GM18508 (cell line): ENCODE measurements at regions not wholly inside any gene's neighbourhood (a gene's known extent, or its start where the extent isn't known, plus 50 kb on each side); places are given as distances from the start of the nearest gene placed in this dataset.
"Not testable (repeated sequence)": the region's sequence is repeated elsewhere in the genome, so short reads cannot be mapped to it uniquely, and the experiment has no call there.

Experiments
- ATAC-seq: cut with Tn5 transposase; IDR thresholded peaks from one replicate; pipeline ENCODE4 v1.9.1; 2021; ENCODE audit warnings: moderate number of reproducible peaks; ENCODE audit not compliant: insufficient read depth, unreplicated experiment

- ATAC-seq, result no peak
Observed at GRCh38 chr14:83660597-83660996, 1869.3 kb upstream of the FLRT2 start.

DNA sequence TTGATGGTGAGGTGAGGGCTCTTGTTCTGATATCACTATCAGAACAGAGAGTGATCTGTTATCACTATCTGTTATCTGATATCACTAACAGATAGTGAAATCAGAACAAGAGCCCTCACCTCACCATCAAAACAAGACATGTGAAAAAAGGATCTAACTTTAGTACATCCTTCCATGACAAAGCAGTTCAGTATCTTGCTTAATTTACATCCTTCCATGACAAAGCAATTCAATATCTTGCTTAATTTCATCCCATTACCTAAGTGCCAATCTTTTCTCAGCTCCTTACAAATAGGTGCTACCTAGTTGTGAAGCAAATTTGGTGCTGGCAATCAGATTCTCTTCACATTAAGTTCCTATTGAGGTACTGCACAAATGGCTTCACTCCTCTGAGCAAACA lies 1865.6 kb upstream of the FLRT2 start:
- ATAC-seq, result no peak

GRCh38 chr14:83689265-83689664 lies 1840.7 kb upstream of the FLRT2 start:
- no peak for ATAC-seq

- no peak for ATAC-seq
Observed at GRCh38 chr14:83697099-83697498, 1832.8 kb upstream of the FLRT2 start.

- no peak for ATAC-seq
Observed at GRCh38 chr14:83702619-83703018, 1827.3 kb upstream of the FLRT2 start.

DNA sequence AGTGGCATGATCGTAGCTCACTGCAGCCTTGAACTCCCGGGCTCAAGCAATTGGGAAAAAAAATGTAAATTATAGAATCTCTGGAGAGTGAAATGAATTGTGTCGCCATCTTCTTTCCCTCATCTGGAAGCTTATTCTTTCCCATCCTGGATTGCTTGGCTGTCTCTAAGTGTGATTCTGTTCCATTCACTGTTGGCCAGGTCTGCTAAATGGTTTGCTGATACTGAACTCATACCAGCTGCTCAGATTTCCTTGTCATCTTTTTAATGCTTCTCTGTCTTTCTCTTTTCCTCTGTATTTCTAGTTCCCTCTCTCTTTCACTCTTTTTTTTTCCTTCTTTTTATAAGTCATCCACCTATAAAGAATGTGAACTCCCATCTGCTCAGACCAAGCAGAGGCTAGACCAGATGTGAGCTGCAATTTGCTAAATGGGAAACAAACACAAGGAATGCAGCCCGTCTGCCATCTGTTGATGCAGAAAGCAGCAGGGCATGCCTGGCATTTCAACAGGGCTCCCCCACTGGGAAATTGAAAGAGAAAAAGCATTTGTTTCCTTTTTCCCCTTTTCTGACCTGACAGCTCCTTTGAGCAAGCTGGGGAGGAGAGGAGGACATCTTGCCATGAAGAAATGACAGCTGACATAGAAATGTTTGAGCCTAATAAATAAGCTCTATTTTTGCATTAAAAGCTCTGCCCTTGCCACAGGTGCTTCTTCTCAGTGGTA lies 1823.6 kb upstream of the FLRT2 start:
- ATAC-seq, result no peak

DNA sequence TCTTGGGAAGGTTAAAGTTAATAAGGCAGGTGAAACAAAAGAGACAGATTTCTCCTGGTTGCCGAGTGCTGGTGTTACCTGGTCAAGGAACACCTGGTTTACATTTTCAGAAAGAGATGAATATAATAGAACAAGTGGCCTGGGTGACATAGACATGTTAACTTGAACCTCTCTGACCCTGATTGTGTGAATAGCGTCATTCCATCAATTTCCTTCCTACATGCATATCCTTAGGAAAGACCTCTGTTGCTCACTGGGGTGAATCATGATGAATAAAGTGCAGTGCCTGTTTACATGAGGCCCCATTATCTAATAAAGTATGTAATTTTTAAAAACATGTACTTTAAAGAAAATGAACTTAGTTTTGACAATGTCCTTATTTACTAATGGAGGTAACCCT lies 1822.9 kb upstream of the FLRT2 start:
- no peak for ATAC-seq

DNA sequence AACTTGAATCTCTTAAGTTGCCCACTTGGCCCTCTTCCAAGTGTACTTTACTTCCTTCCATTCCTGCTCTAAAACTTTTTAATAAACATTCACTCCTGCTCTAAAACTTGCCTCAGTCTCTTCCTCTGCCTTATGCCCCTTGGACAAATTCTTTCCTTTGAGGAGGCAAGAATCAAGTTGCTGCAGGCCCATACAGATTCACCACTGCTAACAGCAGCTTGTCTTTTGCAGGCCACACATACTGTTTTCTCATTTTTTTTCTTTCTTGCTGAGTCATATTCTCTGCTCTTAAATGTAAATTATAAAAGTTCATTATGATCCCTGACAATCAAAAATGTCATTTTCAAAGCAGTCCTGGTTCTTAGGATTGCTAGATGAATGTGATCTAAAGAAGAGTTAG lies 1820.8 kb upstream of the FLRT2 start:
- ATAC-seq, result no peak

- no peak for ATAC-seq
Observed at GRCh38 chr14:83711046-83711445, 1818.9 kb upstream of the FLRT2 start.

GRCh38 chr14:83712418-83713129 lies 1817.4 kb upstream of the FLRT2 start:
- no peak for ATAC-seq

- no peak for ATAC-seq
Observed at GRCh38 chr14:83713732-83714131, 1816.2 kb upstream of the FLRT2 start.

- ATAC-seq, result no peak
Observed at GRCh38 chr14:83714151-83714550, 1815.8 kb upstream of the FLRT2 start.

DNA sequence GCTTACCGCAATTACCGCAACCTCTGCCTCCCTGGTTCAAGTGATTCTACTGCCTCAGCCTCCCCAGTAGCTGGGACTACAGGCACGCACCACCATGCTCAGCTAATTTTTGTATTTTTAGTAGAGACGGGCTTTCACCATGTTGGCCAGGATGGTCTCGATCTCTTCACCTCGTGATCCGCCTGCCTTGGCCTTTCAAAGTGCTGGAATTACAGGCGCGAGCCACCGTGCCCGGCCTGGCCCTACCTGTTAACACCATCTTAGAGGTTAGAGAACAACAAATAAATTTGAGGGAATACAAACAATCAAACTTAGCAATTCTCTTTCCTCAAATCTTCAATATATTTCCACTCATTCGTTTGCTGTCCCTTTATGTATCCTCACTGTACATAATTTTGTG lies 1810.5 kb upstream of the FLRT2 start:
- ATAC-seq, result not testable (repeated sequence)

GRCh38 chr14:83733670-83734069 lies 1796.3 kb upstream of the FLRT2 start:
- no peak for ATAC-seq

DNA sequence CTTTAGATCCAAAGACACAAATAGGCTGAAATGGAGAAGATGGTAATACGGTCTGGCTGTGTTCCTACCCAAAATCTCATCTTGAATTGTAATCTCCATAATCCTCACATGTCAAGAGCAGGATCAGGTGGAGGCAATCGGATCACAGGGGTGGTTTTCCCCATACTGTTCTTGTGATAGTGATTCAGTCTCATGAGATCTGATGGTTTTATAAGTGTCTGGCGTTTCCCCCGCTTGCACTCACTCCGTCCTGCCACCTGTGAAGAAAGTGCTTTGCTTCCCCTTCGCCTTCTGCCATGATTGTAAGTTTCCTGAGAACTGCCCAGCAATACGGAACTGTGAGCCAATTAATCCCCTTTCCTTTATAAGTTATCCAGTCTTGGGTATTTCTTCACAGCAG lies 1795.5 kb upstream of the FLRT2 start:
- ATAC-seq, result no peak

GRCh38 chr14:83741269-83741668 lies 1788.7 kb upstream of the FLRT2 start:
- no peak for ATAC-seq

DNA sequence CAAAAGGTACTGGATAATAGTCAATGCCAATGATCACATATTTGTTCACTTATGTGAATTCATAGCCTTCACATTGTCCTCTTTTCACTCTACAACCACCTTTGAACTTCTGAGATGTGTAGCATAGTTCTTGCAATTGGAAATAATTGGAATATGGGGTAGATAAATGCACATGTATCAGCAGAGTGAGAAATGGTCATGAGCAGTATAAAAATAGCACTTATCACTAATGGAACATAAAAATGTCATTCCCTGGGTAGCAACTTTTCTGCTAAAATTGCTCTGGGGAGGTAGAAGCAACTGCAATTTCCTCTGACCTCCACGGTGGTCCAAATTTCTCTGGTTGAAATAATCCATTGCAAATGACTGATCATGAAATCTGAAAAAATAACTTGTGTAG lies 1785.7 kb upstream of the FLRT2 start:
- no peak for ATAC-seq

DNA sequence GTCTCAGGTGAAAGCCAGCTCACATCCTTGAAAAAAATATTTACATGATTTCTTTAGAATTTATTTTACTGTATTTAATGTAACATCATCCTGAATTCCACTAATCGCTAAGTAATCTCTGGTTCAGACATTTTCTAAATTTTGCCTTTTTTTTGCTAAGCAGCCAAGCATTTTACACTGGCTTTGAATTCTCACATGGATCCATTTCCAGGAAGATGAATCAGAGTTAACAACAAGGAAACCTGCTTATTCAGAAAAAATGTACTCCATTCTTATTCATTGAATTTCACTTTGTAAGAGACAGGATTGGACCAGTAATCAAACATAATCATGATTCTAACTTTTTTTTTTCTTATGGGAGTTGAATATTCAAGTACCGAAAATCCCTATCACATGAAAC lies 1785.1 kb upstream of the FLRT2 start:
- no peak for ATAC-seq

DNA sequence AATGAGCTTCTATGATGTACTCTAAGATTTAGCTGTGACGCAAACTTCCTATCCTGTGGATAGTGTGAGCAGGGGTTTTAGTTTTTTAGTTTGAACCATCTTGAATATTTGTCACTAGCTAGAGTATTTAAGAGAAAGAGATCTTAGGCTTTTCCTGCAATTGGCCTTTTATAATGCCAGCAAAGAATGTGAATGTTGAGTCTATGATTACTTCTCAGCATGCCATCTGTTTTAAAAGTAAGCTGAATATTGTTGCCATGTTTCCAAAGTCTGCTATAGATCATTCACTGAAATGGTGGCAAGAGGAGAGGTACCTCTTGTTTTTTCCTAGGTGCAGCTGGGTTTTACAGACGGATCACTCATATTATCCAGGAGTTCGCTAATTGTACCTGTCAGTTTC lies 1783.6 kb upstream of the FLRT2 start:
- ATAC-seq, result no peak

DNA sequence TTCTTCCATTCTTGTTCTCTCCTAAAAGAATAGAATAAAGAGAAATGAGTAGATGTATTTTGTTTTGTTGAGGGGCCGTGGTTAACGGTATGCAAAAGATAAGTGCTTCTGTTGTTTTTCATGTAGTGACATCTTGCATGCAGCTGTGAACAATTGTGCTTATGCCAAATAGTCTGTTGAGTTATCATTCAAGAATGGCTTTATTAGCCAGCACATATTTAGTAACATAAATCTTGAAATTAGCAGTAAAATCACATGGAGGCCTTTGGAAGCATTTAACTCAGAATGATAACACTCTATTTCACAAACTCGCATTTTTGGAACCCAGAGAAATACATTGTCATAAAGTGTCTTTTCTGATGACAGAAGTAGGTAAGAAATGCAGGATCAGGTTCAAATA lies 1772.0 kb upstream of the FLRT2 start:
- no peak for ATAC-seq

- ATAC-seq, result no peak
Observed at GRCh38 chr14:83764656-83765599, 1765.0 kb upstream of the FLRT2 start.
